ENCODE measurements at regions not wholly inside any gene's neighbourhood (a gene's known extent, or its start where the extent isn't known, plus 50 kb on each side); places are given as distances from the start of the nearest gene placed in this dataset.
"Not testable (repeated sequence)": the region's sequence is repeated elsewhere in the genome, so short reads cannot be mapped to it uniquely, and the experiment has no call there.

GRCh38 chr7:16086743-16087142 lies 334.6 kb downstream of the CRPPA start (continued):
- no peak for TF ChIP-seq ZNF462 (CRISPR knock-in tag; IDR thresholded peaks at IDR 0.05)
- TF ChIP-seq JUNB (IDR thresholded peaks at IDR 0.05; ENCODE audit: unreplicated experiment), result no peak
- no peak for TF ChIP-seq STAT1 (IDR thresholded peaks at IDR 0.05; ENCODE audit: unreplicated experiment)
- no peak for TF ChIP-seq ZNF114 (CRISPR knock-in tag; IDR thresholded peaks at IDR 0.05)
- TF ChIP-seq CREB1 (CRISPR knock-in tag; IDR thresholded peaks at IDR 0.05; ENCODE audit: low read depth), result no peak
- no peak for TF ChIP-seq ZNF331 (CRISPR knock-in tag; IDR thresholded peaks at IDR 0.05; ENCODE audit: low read depth)
- TF ChIP-seq REST (IDR thresholded peaks at IDR 0.05; ENCODE audit: unreplicated experiment), result no peak
- no peak for TF ChIP-seq EZH2 (IDR thresholded peaks at IDR 0.05; ENCODE audit: low read depth, unreplicated experiment)

- H3K4me1 Mint-ChIP-seq; H3F3A ChIP-seq (replicated peaks; ENCODE audit: low read depth); H2AFZ ChIP-seq; ATAC-seq; H4K20me1 ChIP-seq (replicated peaks; ENCODE audit: insufficient read depth); H3K4me3 ChIP-seq; H3K27me3 Mint-ChIP-seq (ENCODE audit: insufficient read depth, low read depth, poor library complexity); H3K36me3 ChIP-seq (ENCODE audit: insufficient read depth); H3K4me2 ChIP-seq; DNase-seq (ENCODE audit: low spot score); H3K27ac Mint-ChIP-seq; H3K36me3 Mint-ChIP-seq (ENCODE audit: low read depth); H3K4me1 ChIP-seq (ENCODE audit: insufficient read depth); H3K9me3 Mint-ChIP-seq; H3K4me3 Mint-ChIP-seq; H3K9me2 ChIP-seq (ENCODE audit: insufficient read depth); H3K27ac ChIP-seq (ENCODE audit: low read depth); H3K27me3 ChIP-seq (ENCODE audit: insufficient read depth); H3K79me2 ChIP-seq (replicated peaks; ENCODE audit: insufficient read depth): not testable (repeated sequence)
These were observed 335.6 kb downstream of the CRPPA start for GRCh38 chr7:16085780-16086179.

All from GM23338 (cell line).